PC-9 (cell line): ENCODE measurements at regions not wholly inside any gene's neighbourhood (a gene's known extent, or its start where the extent isn't known, plus 50 kb on each side); places are given as distances from the start of the nearest gene placed in this dataset.

Experiments used
- EZH2 ChIP-seq: fragments of 200-600 bp; sonication (generic); IDR thresholded peaks from 2 replicates; pipeline ENCODE4 v1.8.0; 2017; ENCODE audit warnings: antibody characterized with exemption, low read depth
- TF ChIP-seq, protein P1 (sequence below): fragments of 200-600 bp; sonication (generic); conservative IDR thresholded peaks from 2 replicates; pipeline ENCODE4 v1.6.1; 2017; ENCODE audit warnings: mixed run types, antibody characterized with exemption, mild to moderate bottlenecking, moderate library complexity

DNA sequence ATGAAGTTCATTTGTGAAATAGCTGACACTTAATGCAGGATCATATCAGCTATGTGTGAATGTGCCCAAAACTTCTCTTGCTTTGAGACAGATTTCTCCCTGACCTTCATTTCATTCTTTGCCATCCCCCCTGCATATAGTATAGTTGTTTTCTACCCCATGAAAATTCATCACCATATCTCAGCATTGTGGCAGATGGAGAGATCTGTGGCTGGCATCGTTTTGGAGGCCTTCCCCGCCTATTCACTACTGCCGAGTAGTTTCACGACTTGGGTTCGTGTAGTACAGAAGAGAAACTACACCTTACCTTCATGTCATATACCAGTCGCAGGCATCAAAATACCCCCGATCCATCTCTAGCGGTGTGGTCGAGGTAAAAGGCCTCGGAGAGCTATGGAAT, 66.2 kb upstream of the SELENOK start:
- no peak for TF ChIP-seq EZH2
- TF ChIP-seq, protein P1, sequence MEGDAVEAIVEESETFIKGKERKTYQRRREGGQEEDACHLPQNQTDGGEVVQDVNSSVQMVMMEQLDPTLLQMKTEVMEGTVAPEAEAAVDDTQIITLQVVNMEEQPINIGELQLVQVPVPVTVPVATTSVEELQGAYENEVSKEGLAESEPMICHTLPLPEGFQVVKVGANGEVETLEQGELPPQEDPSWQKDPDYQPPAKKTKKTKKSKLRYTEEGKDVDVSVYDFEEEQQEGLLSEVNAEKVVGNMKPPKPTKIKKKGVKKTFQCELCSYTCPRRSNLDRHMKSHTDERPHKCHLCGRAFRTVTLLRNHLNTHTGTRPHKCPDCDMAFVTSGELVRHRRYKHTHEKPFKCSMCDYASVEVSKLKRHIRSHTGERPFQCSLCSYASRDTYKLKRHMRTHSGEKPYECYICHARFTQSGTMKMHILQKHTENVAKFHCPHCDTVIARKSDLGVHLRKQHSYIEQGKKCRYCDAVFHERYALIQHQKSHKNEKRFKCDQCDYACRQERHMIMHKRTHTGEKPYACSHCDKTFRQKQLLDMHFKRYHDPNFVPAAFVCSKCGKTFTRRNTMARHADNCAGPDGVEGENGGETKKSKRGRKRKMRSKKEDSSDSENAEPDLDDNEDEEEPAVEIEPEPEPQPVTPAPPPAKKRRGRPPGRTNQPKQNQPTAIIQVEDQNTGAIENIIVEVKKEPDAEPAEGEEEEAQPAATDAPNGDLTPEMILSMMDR, result no peak
